VCaP (cell line): ENCODE measurements at regions not wholly inside any gene's neighbourhood (a gene's known extent, or its start where the extent isn't known, plus 50 kb on each side); places are given as distances from the start of the nearest gene placed in this dataset.

Experiments
- H3K27ac ChIP-seq: fragments of 450-650 bp; 2 replicates; pipeline ENCODE4 v1.5.1; 2017
- TF ChIP-seq, protein P1 (sequence below): fragments of 450-650 bp; conservative IDR thresholded peaks from 2 replicates; pipeline ENCODE4 v1.5.1; 2017; ENCODE audit warnings: mild to moderate bottlenecking, moderate library complexity

DNA sequence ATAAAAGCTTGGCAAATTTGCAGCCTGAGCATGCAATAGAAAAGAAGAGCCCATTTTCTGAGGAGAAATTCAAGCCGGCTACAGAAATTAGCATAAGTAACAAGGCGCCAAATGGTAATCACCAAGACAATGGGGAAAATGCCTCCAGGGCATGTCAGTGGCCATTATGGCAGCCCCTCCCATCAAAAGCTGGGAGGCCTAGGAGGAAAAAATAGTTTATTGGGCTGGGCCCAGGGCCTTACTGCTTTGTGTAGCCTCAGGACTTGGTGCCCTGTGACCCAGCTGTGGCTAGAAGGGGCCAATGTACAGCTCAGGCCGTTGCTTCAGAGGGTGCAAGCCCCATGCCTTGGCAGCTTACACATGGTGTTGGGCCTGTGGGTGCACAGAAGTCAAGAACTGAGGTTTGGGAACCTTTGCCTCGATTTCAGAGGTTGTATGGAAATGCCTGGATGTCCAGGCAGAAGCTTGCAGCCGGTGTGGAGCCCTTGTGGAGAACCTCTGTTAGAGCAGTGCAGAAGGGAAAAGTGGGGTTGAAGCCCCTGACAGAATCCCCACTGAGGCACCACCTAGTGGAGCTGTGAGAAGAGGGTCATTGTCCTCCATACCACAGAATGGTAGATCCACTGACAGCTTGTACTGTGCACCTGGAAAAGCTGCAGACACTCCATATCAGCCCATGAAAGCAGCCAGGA lies 328.5 kb upstream of the MAP3K7 start:
- no peak overlapping the region for H3K27ac ChIP-seq
- TF ChIP-seq, protein P1, sequence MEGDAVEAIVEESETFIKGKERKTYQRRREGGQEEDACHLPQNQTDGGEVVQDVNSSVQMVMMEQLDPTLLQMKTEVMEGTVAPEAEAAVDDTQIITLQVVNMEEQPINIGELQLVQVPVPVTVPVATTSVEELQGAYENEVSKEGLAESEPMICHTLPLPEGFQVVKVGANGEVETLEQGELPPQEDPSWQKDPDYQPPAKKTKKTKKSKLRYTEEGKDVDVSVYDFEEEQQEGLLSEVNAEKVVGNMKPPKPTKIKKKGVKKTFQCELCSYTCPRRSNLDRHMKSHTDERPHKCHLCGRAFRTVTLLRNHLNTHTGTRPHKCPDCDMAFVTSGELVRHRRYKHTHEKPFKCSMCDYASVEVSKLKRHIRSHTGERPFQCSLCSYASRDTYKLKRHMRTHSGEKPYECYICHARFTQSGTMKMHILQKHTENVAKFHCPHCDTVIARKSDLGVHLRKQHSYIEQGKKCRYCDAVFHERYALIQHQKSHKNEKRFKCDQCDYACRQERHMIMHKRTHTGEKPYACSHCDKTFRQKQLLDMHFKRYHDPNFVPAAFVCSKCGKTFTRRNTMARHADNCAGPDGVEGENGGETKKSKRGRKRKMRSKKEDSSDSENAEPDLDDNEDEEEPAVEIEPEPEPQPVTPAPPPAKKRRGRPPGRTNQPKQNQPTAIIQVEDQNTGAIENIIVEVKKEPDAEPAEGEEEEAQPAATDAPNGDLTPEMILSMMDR, result no peak

DNA sequence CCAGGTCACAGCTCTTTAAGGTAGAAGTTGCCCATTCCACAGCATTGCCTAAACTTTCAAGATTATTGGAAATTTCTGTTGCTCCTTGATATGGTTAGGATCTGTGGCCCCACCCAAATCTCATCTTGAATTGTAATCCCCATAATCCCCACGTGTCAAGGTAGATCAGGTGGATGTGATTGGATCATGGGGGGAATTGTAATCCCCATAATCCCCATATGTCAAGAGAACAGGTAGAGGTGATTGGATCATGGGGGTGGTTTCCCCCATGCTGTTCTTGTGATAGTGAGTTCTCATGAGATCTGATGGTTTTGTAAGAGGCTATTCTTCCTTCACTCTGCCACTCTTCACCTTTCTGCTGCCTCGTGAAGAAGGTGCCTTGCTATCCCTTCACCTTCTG lies 327.4 kb upstream of the MAP3K7 start:
- H3K27ac ChIP-seq, result no peak overlapping the region
- TF ChIP-seq, protein P1, result no peak

DNA sequence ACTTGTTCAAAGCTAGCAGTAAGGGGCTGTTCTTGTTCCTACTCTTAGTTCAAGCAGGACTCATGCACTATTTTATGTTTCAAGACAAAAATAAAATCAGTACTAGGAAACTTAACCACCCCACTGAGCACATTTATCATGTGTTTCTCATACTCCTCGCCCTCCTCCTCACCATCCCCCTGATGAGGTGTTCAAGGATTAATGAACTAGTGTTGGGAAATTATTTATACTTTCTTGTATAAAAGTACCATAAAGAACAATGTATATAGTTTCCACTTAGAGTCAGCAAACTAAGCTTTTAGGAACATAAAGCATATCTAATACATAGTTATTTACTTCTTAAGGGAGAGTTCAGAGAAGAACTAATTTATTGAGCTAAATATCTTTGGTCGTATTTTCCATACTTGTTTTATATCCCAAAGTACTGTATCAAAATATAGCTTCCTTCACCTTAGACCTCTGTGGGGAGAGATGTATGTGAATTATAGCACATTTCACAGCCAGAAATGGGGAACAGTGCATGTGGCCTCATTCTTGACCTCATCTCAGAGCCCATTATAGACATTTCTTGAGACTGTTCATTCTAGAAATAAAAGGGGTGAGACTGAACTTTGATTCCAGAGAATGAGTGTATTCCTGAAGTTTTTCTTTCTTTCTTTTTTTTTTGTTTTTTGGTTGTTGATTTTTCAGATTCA lies 326.5 kb upstream of the MAP3K7 start:
- H3K27ac ChIP-seq, result no peak overlapping the region
- TF ChIP-seq, protein P1, result no peak

DNA sequence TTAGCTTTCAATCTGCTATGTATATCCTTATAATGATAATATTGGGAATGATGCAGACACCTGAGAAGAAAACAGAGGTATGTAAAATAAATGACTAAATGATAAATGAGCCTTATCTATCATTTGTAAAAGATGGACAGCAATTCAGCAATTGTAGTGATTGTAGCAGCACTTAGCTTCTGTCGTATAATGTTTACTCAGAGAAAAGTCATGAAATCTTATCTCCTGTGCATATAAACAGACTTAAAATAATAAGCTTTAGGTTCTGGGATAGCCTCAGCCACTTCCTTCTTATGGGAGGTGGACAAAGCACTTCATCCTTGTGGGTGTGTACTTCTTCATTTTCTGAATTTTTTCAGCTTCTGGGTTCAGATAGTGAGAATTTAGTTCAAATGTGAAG lies 324.8 kb upstream of the MAP3K7 start:
- no peak overlapping the region for H3K27ac ChIP-seq
- TF ChIP-seq, protein P1, result no peak

DNA sequence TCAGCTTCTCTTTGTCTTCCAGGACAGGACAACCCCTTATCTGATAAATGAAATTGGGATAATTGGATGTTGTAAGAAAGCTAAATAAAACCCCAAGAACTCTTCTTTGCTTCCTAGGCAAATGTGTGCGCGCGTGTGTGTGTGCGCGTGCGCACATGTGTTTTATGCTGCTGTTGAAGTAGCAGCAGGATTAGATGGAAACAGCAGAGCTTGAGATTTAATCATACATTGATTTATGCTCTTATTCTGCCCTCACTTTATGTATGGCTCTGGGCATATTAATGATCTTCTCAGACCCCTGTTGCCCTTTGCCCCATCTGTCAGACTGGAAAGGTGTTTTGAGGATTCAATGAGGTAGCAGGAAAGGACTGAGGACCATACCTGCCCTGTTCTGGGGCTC lies 324.0 kb upstream of the MAP3K7 start:
- TF ChIP-seq, protein P1, result no peak

DNA sequence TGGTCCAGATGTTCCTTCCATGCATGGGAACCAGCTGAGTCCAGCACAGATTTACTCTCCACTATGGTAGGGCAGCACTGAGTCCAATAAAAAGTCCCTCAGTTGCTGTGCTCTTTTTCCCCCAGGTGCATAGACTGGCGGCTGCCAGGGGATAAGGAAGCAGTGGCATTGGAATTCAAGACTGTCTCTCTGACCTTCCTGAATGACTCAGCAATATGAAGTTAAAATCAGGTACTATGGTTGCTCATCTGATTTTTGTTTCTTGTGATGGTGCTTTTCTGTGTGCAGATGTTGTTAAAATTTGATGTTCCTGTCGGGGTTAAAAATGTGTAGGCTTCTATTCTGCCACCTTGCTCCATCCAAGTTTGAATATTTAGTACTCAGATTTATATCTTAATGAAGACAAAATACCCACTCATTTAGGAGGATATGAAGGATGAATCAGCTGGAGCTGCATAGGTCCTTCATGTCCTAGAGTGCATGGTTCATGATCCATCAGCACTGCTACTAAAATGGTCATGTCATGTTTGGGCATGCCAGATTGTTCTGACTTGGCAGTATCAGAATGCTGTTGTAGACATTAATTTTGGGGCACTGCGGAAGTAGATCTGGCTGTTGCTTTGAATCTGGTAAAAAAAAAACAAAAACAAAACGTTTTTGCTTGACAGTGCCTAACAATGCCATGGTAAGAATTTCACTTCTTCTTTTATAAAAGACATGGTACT lies 321.2 kb upstream of the MAP3K7 start:
- no peak overlapping the region for H3K27ac ChIP-seq
- TF ChIP-seq, protein P1, result no peak

More for the DNA sequence above, 324.0 kb upstream of the MAP3K7 start:
- no peak overlapping the region for H3K27ac ChIP-seq

DNA sequence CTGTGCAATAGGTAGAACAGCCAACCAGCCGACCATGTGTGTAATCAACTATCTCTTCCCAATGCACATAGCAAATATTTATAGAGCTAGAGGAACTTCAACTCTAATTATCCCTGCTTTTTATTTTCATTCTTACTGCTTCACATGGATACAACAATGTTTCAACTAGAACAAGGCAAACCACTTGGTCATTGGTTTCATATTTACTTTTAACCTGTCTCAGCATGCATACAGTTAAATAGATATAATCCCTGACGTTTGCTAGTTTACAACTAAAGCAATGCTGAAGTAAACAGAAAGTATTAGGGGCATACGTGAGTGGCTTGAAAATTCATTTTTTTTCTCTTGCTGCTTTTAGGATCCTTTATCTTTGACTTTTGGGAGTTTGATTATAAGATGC lies 318.5 kb upstream of the MAP3K7 start:
- TF ChIP-seq, protein P1, result no peak
- no peak overlapping the region for H3K27ac ChIP-seq
